Hepatocyte (in vitro differentiated cells): ENCODE measurements at regions not wholly inside any gene's neighbourhood (a gene's known extent, or its start where the extent isn't known, plus 50 kb on each side); places are given as distances from the start of the nearest gene placed in this dataset.

Source experiments
- EZH2phosphoT487 ChIP-seq: fragments of 200-600 bp; sonication (generic); IDR thresholded peaks from one replicate; pipeline ENCODE4 v1.6.1; 2018; ENCODE audit warnings: antibody characterized with exemption, mild to moderate bottlenecking, low read depth, moderate library complexity; ENCODE audit not compliant: unreplicated experiment, severe bottlenecking
- TF ChIP-seq, protein P1 (sequence below): fragments of 200-600 bp; sonication (generic); IDR thresholded peaks from 2 replicates; pipeline ENCODE4 v1.5.1; 2016; ENCODE audit warnings: antibody characterized with exemption, mild to moderate bottlenecking; ENCODE audit not compliant: poor library complexity

DNA sequence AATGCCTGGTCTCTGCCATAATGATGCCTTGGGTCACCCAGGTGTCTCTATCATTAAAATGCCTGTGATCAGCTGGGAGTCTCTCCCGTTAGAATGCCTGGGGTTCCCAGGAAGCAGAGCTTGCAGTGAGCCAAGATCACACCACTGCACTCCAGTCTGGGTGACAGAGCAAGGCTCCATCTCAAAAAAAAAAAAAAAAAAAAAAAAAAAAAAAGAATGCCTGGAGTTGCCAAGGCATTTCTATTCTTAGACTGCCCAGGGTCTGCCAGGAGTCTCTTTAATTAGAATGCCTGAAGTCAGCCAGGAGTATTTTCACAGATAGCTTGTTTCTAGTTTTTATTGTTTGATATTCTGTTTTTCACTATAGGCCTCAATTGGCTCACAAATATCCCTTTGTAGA, 1552.5 kb downstream of the UQCRFS1 start:
- TF ChIP-seq, protein P1, sequence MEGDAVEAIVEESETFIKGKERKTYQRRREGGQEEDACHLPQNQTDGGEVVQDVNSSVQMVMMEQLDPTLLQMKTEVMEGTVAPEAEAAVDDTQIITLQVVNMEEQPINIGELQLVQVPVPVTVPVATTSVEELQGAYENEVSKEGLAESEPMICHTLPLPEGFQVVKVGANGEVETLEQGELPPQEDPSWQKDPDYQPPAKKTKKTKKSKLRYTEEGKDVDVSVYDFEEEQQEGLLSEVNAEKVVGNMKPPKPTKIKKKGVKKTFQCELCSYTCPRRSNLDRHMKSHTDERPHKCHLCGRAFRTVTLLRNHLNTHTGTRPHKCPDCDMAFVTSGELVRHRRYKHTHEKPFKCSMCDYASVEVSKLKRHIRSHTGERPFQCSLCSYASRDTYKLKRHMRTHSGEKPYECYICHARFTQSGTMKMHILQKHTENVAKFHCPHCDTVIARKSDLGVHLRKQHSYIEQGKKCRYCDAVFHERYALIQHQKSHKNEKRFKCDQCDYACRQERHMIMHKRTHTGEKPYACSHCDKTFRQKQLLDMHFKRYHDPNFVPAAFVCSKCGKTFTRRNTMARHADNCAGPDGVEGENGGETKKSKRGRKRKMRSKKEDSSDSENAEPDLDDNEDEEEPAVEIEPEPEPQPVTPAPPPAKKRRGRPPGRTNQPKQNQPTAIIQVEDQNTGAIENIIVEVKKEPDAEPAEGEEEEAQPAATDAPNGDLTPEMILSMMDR, result no peak
- no peak for TF ChIP-seq EZH2phosphoT487
